ENCODE measurements at regions not wholly inside any gene's neighbourhood (a gene's known extent, or its start where the extent isn't known, plus 50 kb on each side); places are given as distances from the start of the nearest gene placed in this dataset.

DNA sequence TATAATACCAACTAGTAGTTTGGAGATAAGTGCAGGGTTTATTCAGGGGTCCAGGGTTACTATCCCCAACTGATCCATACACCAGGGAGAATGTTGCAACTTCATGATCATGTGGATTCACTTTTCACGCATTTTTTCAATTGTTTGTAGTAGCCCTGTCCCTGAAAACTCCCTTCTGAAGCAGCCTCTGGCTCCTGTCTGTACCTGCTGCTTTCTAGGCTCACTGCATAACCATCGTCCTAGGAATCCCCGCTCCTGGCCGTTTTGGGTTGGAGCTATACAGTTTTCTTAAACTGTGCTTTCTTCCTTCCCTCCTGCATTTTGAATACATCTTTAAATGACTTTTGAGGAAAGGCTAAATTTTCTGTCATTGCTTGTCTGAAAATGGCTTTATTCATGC, 154.1 kb downstream of the SDHAF3 start:
- intact Hi-C loops (cut with DNase I), result no loop called here

GRCh38 chr7:97272237-97272975, 154.9 kb downstream of the SDHAF3 start:
- intact Hi-C loops (cut with DNase I), result no loop called here
- Histone ChIP-seq H3K4me3 (no peak overlapping the region), H3K36me3 (replicated peaks in 1 of 2) (no peaks in the 10 kb centered on the region), H3K27me3 (no peaks in the 10 kb centered on the region), H3K27ac (no peak overlapping the region), H3K4me1 (replicated peaks in 1 of 2) (no peaks in the 10 kb centered on the region), H3K9me3 (replicated peaks in 1 of 3) (no peaks in the 10 kb centered on the region)
- TF ChIP-seq CTCF (IDR thresholded peaks at IDR 0.05) (no peak), POLR2A (IDR thresholded peaks at IDR 0.05) (no peak)
- WGBS, 4 donors, result 72 to 78% (median 76%) methylated on average over 7 of the region's 7 CpGs
- DNase-seq, result no peak

More for the DNA sequence above, 154.1 kb downstream of the SDHAF3 start:
- Histone ChIP-seq H3K36me3 (replicated peaks in 1 of 2) (no peaks in the 10 kb centered on the region), H3K4me3 (no peak overlapping the region), H3K9me3 (replicated peaks in 1 of 3) (no peaks in the 10 kb centered on the region), H3K4me1 (replicated peaks in 1 of 2) (no peaks in the 10 kb centered on the region), H3K27me3 (no peaks in the 10 kb centered on the region), H3K27ac (no peak overlapping the region)
- TF ChIP-seq CTCF (IDR thresholded peaks at IDR 0.05), result no peak
- TF ChIP-seq POLR2A (IDR thresholded peaks at IDR 0.05), result no peak
- WGBS, 4 donors, result 81 to 84% (median 83%) methylated on average over 4 of the region's 4 CpGs
- DNase-seq, result no peak

DNA sequence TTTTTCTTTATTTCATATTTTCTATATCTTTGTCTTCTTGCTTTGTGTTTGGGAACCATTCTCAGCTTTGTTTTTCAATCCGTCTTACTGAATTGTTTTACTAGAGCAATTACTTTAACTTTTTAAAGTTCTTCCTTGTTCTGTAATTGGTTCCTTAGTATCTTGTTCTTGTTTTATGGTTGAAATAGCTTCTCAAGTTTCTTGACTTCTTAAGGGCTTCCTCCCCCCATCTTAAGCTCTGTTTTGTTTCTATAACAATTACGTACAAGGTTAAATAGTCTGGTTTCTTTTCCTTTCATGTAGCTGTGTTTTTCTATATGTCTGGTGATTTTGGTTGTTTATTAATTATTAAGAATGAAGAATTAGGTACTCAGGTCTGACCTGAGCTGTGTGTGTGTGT, 158.0 kb downstream of the SDHAF3 start:
- DNase-seq, result no peak
- no peaks in the 10 kb centered on the region for H3K9me3 ChIP-seq (replicated peaks in 1 of 3)
- intact Hi-C loops (cut with DNase I), result no loop called here
- WGBS, 4 donors, result 72 to 94% (median 88%) methylated on average over 2 of the region's 2 CpGs
- no peaks in the 10 kb centered on the region for H3K27me3 ChIP-seq
- TF ChIP-seq POLR2A (IDR thresholded peaks at IDR 0.05), result no peak
- no peak for TF ChIP-seq CTCF (IDR thresholded peaks at IDR 0.05)
- H3K4me3 ChIP-seq, result no peak overlapping the region
- H3K27ac ChIP-seq, result no peak overlapping the region
- H3K36me3 ChIP-seq (replicated peaks in 1 of 2), result no peaks in the 10 kb centered on the region
- no peaks in the 10 kb centered on the region for H3K4me1 ChIP-seq (replicated peaks in 1 of 2)

DNA sequence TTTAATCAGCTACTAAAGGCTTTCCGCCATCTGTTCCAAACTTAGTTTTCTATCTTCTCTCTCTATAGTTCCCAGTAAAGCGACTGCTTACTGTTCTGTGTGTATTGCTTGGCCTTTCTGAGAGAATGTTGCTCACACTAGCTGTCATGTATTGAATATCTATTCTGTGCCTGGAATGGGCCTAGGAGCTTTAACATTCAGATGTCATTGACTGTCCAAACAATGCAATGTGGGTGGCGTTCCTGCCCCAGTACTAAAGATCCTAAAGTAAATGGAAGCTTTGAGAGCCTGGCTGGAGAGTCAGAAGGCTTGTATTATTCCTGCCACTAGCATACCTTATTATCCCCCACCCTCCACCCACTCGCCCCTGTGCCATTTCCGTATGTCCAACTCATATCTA, 163.5 kb downstream of the SDHAF3 start:
- no peaks in the 10 kb centered on the region for H3K36me3 ChIP-seq (replicated peaks in 1 of 2)
- 77 to 90% (median 87%) methylated on average over 5 of the region's 5 CpGs for WGBS, 4 donors
- H3K9me3 ChIP-seq (replicated peaks in 1 of 3), result no peaks in the 10 kb centered on the region
- no peaks in the 10 kb centered on the region for H3K4me1 ChIP-seq (replicated peaks in 1 of 2)
- H3K4me3 ChIP-seq, result no peak overlapping the region
- DNase-seq, result no peak
- H3K27ac ChIP-seq, result no peak overlapping the region
- intact Hi-C loops (cut with DNase I), result no loop called here
- TF ChIP-seq POLR2A (IDR thresholded peaks at IDR 0.05) (no peak), CTCF (IDR thresholded peaks at IDR 0.05) (no peak)
- no peaks in the 10 kb centered on the region for H3K27me3 ChIP-seq

All from adrenal gland (tissue), 9 donors.